Activated CD8-positive, alpha-beta memory T cell treated with anti-CD3 and anti-CD28 coated beads, Interleukin-2, amount 50 U/mL, for 1 hour (primary cell): ENCODE measurements at regions not wholly inside any gene's neighbourhood (a gene's known extent, or its start where the extent isn't known, plus 50 kb on each side); places are given as distances from the start of the nearest gene placed in this dataset.

Experiments used
- DNase-seq: peaks from one replicate; pipeline ENCODE4 v3.0.0-alpha.2; 2020; ENCODE audit errors: extremely low read depth

DNA sequence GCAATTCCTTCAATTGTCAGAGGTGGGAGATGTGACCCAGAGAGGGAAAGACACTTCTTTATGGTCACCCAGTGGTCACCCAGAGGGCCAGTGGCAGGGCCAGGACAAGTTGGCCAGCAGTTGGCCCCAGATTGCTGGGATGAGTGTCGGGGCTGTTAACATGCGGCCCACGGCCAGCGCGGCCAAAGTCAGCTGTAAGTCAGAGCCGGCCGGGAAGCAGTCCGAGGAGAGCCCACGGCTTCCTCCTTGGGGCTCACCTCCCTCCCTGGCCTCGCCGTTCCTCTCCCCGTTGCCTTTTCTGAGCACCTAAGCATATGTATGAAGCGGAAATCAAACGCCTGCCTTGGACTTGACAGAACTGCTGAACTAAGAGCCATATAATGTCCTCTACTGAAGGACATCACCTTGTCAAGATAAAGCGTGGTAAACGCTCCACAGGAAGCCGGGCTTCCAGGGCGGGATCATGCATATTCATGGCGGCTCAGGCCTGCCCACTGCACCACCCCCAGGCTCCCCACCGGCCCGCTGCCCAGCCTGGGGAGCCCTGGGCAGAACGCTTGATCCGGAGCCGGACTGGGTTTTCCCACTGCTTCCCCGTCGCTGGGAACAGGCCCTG, 245.4 kb upstream of the POU3F1 start:
- no peak for DNase-seq

DNA sequence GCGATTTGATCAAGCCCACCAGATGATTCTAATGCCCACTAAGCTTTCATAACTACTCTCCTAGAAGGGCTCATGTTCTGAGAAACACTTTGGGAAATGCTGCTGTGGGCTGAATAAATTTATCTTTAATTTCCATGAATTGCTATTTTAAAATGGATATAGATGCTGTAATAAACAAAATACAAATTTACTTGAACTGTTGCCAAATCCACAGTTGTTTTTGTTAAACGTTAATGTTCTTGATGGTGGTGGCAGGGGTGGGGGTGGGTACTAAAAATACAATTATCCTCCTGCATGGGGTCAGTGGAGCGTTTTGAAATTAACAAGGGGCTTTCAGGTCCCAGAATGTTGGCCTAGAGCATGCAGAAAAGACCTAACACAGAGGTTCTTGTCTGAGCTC, 244.7 kb upstream of the POU3F1 start:
- no peak for DNase-seq

DNA sequence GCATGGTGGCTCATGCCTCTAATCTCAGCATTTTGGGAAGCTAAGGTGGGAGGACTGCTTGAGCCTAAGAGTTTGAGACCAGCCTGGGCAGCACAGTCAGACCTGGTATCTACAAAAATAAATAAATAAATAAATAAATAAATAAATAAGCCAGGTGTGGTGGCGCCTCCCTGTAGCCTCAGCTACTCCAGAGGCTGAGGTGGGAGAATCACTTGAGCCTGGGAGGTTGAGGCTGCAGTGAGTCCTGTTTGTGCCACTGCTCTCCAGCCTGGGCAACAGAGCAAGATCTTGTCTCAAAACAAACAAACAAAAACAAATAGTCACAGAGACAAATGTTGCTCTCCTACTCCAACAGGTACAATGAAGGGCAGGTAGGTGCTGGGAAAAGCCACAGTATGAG, 242.4 kb upstream of the POU3F1 start:
- DNase-seq = no peak

DNA sequence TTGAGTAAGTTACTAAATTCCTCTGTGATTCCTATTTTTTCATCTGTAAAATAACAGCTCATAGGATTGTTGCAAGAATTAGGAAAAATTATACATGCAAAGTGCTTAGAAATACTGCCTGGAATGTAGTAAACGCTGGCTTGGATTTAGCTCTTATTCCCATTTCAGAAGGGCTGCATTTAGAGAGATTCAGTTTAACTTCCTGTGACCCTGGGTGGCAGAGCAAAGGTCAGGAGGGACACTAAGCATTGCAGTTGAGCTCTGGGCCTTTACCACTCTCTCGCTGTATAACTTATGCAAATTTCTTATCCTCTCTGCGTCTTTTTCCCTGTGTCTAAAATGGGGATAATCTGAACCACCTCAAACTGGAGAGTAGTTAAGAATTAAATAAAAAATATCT, 241.0 kb upstream of the POU3F1 start:
- no peak for DNase-seq

DNA sequence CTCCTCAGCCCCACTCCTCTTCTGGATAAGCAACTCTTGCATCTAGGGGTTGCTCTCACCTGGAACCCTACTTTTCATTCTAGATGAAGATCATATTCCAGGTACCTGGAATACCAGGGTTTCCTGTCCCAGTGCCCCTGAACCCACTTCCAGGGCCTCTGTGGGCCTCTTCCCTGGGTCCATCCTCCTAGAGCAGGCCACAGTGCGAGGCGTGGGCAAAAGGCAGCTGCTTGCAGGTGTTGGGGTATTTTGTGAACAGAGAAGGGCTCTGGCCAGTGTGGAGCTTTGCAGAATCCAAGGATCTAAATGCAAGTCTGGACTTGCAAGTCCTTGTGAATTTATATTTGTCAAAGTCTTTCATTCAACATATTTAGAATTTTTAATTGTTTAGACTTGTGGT, 240.4 kb upstream of the POU3F1 start:
- no peak for DNase-seq

DNA sequence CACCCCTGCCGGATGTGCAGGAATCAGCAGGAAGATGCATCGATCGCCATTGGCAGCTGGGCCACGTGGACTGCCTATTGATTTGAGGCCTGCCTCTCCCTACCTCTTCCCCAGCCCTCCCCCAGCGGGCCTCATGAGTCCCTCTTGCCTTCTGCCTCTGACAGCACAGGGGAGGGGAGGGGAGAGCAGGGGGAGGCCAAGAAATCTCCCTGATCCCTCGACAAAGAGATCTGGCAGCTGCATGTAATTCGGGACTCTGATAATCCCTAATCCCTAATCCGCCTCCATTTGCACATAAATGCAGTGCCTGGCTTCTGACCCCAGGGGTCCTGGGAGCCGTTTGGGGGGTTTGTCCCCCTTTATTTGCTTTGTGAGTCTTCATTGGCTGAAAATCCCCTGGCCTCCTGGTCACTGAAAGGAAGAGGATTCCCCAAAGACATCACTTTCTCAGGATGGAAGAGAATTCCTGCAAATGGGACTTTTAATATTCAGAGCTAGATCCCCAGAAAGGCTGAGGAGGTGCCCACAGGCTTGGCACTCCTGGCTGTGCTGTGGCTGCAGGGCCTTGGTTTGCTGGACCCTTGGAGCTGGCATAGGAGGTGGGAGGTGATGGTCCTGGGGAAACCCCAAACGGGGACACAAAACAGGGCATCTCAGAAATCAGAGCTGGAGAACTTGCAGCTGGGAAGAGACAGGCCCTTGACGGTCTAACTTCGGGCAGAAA, 239.4 kb upstream of the POU3F1 start:
- no peak for DNase-seq

DNA sequence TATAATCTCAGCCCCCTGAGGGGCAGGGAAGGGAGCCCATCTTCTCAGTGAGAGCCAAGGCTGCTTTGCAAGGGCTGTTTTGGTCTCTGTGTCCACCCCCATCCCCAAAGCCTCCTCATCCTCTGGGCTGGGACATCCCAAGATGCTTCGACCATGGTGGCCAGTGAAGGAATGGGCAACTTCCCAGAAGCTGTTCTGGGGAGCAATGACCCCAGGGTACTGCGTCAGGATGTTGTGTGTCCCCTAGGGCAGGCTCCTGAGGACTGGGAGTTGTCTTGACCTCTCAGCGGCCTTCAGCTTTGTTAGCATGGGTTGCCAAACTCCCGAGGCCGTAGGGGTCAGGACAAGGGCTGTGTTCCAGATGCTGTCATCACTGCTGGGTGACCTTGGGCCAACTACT, 238.4 kb upstream of the POU3F1 start:
- no peak for DNase-seq

DNA sequence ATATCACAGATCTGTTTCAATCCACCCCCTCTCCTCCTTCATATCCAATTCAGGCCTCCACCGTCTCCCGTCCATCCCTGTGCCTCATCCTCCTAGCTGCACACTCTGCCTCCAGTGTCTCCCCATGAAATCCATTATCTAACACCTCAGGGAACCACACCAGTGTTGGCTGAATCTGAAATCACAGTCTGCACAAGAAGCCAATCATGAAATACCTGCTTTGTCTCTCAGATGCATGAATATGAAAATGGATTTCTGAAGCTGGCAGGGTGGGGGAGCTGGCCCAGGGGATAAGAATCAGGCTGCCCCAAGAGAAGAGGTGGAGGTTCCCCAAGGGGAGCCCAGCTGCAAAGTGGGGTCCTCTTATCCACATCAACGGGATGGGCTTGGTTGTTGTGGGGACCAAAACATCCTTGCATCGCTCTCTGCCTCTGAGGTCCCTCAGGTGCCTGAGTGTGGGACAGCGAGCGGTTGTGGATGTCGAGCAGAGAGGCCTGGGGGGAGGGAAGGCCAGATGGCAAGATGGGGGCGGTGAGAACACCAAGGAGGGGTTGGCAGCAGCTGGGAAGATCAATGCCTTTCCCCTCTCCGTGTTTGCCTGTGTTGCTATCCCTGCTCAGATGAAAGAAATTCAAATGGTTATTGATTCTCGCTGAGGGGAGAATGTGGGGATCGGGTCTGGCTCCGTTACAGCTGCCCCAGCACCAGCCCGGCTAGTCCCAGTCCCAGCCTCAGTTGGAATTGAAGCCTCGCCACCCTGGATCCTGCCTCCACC, 237.3 kb upstream of the POU3F1 start:
- no peak for DNase-seq

DNA sequence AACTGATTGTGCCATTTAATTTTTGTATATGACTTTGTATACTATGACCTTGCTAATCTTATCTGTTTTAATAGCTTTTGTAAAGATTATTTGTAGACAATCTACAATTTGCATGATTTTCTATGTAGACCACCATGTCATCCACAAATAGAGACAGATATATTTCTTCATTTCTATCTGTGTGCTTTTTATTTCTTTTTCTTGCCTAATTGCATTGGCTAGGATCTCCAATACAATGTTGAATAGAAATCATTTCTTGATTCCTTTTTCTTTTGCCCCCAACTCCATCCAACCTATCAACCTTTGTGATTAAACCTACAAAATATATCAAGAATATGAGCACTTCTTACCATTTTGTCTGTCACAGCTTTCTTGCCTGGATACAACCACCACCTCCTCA, 232.6 kb upstream of the POU3F1 start:
- no peak for DNase-seq

DNA sequence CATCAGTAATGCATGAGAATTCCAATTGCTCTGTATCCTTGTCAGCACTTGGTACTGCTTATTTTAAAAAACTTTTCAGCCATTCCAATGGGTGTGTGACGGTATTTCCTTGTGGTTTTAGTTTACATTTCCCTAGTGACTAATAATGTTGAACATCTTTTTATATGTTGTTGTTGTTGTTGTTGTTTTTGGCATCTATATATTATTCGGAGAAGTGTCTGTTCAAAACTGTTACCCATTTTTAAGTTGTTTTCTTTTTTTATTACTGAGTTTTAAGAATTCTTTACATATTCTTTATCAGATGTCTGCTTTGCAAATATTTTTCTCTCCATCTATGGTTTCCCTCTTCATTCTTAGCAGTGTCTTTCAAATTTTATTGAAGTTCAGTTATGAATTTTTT, 231.1 kb upstream of the POU3F1 start:
- DNase-seq = no peak

DNA sequence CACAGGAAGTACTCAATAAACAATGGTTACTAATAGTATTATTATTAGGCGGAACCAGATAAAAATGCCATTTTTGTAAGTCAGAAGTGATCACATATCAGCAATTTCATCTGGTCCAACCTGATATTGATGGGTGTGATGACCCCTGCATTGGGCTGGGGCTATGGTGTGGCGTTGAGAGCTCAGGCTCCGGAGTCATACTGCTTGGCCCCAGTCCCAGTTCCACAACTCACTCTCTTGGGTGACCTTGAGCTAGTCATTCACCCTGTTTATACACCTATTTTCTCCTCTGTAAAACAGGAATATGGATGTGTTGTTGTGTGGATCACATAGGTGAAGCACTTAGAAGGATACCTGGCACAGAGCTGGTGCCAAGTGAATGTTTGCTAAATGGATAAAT, 229.4 kb upstream of the POU3F1 start:
- no peak for DNase-seq

DNA sequence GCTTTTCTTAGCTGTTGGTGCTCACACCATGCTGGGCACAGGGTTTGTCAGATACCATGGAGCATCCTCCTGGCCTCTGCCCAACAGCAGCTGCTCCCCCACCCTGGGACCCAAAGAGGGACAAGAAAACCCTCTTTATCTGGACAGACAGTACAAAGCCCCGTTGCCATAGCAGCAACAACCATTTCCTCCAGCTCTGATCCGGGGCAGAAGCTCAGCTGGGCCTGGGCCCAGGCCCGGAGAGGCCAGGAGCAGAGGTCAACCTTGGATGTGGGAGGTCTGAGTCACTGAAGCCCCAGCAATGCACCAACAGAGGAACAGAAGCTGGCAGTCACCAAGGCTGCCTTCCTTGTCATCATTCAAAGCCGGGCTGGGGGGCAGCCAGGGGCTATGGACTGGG, 228.4 kb upstream of the POU3F1 start:
- DNase-seq = no peak

DNA sequence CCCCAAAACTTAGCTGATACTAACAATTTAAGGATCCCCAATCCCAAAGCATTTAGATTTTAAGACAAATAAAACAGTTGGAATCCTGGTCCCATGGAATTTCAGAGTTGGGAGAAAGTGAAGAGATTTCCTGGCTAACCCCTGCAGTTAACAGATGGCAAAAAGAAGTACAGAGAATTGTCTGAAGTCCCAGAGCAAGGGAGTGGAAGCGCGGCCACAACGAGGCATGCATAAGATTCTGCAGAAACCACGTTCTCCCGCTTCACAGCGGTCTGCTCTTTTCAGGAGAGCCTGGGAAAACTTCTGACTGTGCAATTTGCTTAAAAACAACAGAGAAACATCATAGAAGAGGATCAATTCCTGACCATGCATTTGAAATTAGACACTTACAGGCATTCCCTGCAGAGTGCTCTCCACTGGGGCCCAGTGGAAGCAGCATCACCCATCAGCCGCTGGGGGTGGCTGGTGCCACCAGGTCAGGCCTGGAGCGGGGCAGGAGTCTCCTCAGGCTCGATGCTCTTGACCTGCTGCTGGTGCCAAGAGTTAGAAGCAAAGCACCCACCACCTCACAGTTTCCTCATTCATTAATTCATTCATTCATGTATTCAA, 226.7 kb upstream of the POU3F1 start:
- DNase-seq = no peak

DNA sequence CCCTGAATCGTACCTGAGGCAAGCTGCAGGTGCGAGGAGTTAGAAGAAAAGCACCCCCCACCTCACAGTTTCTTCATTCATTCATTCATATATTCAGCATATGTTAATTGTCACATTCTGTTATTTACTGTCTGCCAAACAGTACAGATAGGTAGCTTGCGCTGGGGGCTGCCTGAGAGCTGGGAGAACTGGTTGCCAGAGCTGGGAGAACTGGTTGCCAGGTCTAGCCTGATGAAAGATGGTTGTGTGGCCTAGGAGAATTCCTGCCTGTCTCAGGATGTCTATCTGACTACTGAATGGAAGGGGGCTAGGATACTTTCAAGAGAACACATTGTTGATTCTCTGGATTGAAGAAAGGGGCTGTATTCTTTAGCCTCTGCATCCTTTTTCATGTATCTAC, 225.9 kb upstream of the POU3F1 start:
- no peak for DNase-seq

DNA sequence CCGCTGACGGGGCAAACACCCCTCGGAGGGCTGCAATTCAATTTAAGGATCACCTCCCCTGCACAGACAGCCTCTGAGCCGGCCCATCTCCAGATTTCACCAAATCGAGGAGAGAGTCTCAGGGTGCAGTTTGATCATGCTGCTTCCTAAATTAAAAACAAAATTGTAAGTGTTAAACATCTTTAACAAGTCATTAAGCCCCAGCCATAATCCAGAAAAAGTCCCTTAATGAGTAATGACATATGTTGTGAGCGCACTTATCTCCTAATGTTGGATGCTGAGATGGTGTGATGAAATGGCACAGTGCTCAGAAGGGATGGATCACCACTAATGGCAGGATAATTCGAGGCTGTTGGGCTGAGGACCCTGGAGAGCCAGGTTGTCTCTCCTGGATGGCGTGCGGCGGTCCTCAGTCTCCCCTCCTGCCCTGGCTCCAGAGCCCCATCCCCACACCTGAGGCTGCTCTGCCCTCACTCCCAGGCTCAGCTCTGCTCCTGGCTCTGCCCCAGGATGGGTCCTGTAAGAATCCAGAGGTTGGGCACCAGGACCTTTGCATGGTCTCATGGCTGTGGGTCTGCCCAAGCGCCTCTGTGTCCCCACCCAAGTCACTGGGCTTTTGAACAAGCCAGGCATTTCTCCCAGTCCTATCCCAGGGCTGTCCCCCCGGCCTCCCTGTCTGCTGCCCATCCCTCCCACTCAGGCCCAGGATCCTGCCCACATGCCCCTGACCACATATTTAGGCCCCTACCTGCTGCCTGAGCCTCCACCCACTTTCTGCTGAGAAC, 224.4 kb upstream of the POU3F1 start:
- no peak for DNase-seq

DNA sequence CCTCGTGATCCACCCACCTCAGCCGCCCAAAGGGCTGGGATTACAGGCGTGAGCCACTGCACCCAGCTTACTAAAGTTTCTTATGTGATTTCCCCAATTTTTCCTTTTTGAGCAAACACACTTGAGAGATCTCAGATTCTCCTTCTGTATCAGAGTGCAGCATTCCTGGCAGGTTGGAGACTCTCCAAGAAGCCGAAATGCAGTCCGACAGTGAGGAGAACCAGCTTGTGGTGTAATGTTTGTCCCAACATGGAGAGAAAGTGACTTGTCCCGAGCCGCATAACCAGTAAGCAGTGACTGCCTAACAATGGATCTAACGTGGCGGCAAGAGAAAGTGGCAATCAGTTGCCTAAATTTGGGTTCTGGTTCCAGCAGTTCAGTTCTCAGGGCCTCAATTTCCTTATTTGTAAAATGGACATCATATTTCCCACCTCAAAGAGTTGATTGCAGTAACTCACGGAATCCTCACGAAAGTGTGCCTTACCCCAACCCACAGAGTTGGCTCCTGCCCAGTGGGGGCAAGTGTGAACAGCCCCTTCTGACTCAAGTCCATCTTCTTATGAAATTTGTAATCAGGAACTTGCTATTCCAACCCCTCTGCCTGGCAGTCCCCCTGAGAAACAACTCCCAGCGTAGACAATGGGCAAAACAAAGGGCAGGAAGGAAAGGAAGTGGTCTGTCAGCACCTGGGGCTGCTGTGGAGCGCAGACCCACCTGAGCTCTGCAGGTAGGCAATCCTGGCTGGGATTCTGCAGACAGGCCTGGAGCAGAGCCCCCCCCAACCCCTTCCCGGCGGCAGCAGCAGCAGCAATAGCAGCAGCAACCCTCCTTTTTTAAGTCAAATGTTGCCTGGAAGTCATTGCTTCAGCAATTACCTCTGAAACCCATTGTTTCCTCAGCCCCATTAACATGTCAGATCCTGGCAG, 223.6 kb upstream of the POU3F1 start:
- no peak for DNase-seq

DNA sequence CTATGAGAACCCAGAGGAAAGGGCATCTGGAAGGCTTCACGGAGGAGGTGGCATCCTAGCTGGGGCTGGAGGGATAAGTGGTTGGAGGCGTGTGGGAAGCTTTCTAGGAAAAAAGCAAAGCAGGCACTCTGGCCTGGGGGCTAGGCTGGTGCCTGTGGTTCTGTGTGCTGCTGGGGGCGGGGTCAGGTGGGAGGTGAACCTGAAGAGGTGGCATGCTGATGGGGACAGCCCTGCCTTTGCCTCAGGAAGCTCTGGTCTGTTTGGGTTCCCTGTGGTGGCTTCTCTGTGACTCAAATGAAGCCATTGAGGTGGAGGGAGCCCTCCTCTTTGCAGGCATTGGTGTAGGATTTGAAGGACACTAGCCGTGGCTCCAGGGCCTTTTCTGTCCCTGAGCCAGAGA, 221.6 kb upstream of the POU3F1 start:
- no peak for DNase-seq

DNA sequence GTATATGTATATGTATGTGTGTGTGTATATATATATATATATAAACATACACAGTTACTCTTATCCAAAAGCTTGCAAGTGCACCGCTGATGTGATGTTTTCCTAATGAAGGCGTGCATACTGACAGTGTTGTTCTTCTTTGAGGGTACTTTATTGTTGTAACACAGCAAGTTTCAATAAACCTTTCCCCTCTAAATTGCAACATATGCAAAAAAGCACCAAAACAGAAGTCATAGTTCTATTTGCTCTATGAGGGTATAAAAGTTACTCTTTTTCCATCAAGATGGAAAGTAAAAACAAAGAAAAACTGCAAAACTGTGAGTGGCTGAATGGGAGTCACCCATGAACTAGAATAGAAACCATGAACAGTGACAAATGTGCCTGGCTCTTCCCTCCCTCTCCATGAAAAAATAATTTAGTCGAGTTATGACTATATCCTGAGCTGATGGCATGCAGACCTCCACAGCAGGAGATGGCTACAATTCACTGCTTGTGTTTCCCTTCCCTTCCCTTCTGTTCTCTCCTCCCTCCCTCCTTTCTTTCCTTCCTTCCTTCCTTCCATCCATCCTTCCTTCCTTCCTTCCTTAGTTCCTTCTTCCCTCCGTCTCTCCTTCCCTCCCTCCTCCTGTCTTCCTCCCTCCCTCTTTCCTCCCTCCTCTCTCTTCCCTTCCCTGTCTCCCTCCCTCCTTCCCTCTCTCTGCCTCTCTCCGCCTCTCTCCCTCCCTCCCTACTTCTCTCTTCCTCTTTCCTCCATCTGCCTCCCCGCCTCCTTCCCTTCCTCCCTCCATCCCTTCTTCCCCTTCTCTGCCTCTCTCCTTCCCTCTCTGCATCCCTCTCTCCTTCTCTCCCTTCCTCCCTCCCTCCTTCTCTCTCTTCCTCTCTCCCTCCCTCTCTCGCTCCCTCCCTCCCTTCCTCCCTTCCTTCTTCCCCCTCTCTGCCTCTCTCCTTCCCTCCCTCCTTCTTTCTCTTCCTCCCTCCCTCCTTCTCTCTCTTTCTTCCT, 220.7 kb upstream of the POU3F1 start:
- no peak for DNase-seq

DNA sequence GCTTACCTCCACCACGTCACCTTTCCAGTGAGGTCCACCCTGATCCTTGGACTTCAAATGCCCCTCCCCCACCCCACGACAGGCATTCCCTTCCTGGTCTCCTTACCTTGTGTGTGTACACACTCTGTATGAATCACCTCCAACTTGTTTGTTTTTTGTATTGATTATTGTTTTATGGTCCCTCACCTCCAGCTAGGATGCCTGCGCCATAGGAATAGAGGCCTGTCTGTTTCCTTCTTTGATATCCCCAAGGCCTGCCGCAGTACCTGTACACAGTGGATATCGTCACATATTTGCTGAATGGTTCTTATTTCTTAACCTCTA, 219.6 kb upstream of the POU3F1 start:
- no peak for DNase-seq
